ENCODE measurements at regions not wholly inside any gene's neighbourhood (a gene's known extent, or its start where the extent isn't known, plus 50 kb on each side); places are given as distances from the start of the nearest gene placed in this dataset.
A peak's percentile ranks its signal among the peaks of the same experiment; 100 is the strongest.

GRCh38 chr2:18238209-18238608, 322.2 kb downstream of the RDH14 start:
- H3K4ac ChIP-seq (ENCODE audit: low read depth, low read length), result no peak overlapping the region
- H3K79me1 ChIP-seq (ENCODE audit: insufficient read depth, low read depth, low read length, poor library complexity, severe bottlenecking), result no peaks in the 10 kb centered on the region
- H4K8ac ChIP-seq (replicated peaks; ENCODE audit: insufficient read length, low read depth, low read length), result no peak overlapping the region
- no peaks in the 10 kb centered on the region for H3K9me3 ChIP-seq (ENCODE audit: control insufficient read depth, low read depth, low read length)
- H4K5ac ChIP-seq (ENCODE audit: insufficient read length, low read depth, low read length), result no peak overlapping the region
- peak overlapping the region; percentile 22 for H2AFZ ChIP-seq (ENCODE audit: low read length)
- no peaks in the 10 kb centered on the region for H4K20me1 ChIP-seq (ENCODE audit: control insufficient read depth, insufficient read depth, insufficient read length)
- H3K56ac ChIP-seq (ENCODE audit: insufficient read length, low read depth, low read length), result no peak overlapping the region
- H4K91ac ChIP-seq (ENCODE audit: insufficient read length, low read depth, low read length), result no peak overlapping the region
- peaks cover 0 to 3% of the 10 kb centered on the region in 2 experiments; a peak in 1 of 4 replicates for H3K4me1 Mint-ChIP-seq
- TF ChIP-seq CTCF (conservative IDR thresholded peaks at IDR 0.05), result no peak
- H3K9ac ChIP-seq (ENCODE audit: extremely low read depth, insufficient read length, low read length), result no peak overlapping the region
- H3K27ac ChIP-seq (ENCODE audit: insufficient read length, low read depth, low read length), result no peak overlapping the region
- no peak overlapping the region for H2AK5ac ChIP-seq (ENCODE audit: insufficient read length, low read length)
- no peak overlapping the region for H3K4me2 ChIP-seq (ENCODE audit: insufficient read depth, insufficient read length, low read length)
- H3K27me3 Mint-ChIP-seq (ENCODE audit: low read depth), result no peaks in the 10 kb centered on the region
- H2BK20ac ChIP-seq (ENCODE audit: low read depth, low read length, poor library complexity, severe bottlenecking), result no peak overlapping the region
- no CpG with 5 or more reads among the region's 5 CpGs for WGBS (ENCODE audit: extremely low coverage, insufficient read length, low lambda C conversion rate)
- no peaks in the 10 kb centered on the region for H3K23me2 ChIP-seq (ENCODE audit: insufficient read length, low read depth, low read length, poor library complexity, severe bottlenecking)
- no peak for DNase-seq
- H3K79me2 ChIP-seq (ENCODE audit: insufficient read depth, low read length), result no peaks in the 10 kb centered on the region
- H3K27me3 ChIP-seq (ENCODE audit: insufficient read depth, low read length), result no peaks in the 10 kb centered on the region
- no peak overlapping the region for H3K27ac Mint-ChIP-seq
- no peak overlapping the region for H2BK15ac ChIP-seq (ENCODE audit: low read depth, low read length)
- H3K4me1 ChIP-seq (ENCODE audit: insufficient read depth, low read length), result no peaks in the 10 kb centered on the region
- H2BK120ac ChIP-seq (ENCODE audit: low read depth, low read length, poor library complexity, severe bottlenecking), result no peak overlapping the region
- H3K9me3 Mint-ChIP-seq, result no peaks in the 10 kb centered on the region
- H3K18ac ChIP-seq (ENCODE audit: insufficient read length, low read depth, low read length), result no peak overlapping the region
- H3K4me3 Mint-ChIP-seq, result no peak overlapping the region
- H2BK12ac ChIP-seq (ENCODE audit: insufficient read length, low read depth, low read length), result no peak overlapping the region
- H3K36me3 Mint-ChIP-seq (ENCODE audit: insufficient read depth in 1 of 3, low read depth in 3 of 3), result no peaks in the 10 kb centered on the region
- H2BK5ac ChIP-seq (ENCODE audit: insufficient read length, low read length), result no peak overlapping the region
- no peak overlapping the region for H3K23ac ChIP-seq (ENCODE audit: insufficient read length, low read depth, low read length)
- H3K14ac ChIP-seq (ENCODE audit: insufficient read depth, low read length), result no peak overlapping the region
- H3T11ph ChIP-seq (ENCODE audit: low read length), result no peak overlapping the region
